IMR-90 (cell line): ENCODE measurements at regions not wholly inside any gene's neighbourhood (a gene's known extent, or its start where the extent isn't known, plus 50 kb on each side); places are given as distances from the start of the nearest gene placed in this dataset.

Experiments used
- ATAC-seq: fragments of 200-7000 bp; cut with Tn5 transposase; 2 replicates; pipeline ENCODE4 v1.9.1; 2020; ENCODE audit warnings: low read depth, mild to moderate bottlenecking, moderate library complexity
- BruUV-seq: library from RNA; stranded (reverse); fragments of 400-500 nt; replicated peaks from 2 replicates; lab custom pipeline; 2021; lab: Mats Ljungman, UMichigan
- CTCF ChIA-PET: fragments of 300-600 bp; formaldehyde crosslinking; extraction: SDS; loops from one replicate; lab custom pipeline; 2021; ENCODE audit warnings: antibody characterized with exemption; lab: Yijun Ruan, JAX
- POLR2A ChIA-PET: fragments of 300-600 bp; sonication (Branson Sonifier 250); formaldehyde crosslinking; loops from one replicate; lab custom pipeline; 2022; ENCODE audit warnings: antibody characterized with exemption; ENCODE audit not compliant: unreplicated experiment; lab: Charles Lee
- DNase-seq: peaks from one replicate; pipeline ENCODE4 v3.0.0; 2013
- H2AFZ ChIP-seq: replicated peaks from 2 replicates; pipeline ENCODE3; 2013; ENCODE audit warnings: low read length, mild to moderate bottlenecking; ENCODE audit not compliant: poor library complexity
- H2AK5ac ChIP-seq: 2 replicates; pipeline ENCODE4 v1.6.1; 2013; ENCODE audit warnings: low read depth, low read length, inconsistent platforms
- H2AK9ac ChIP-seq: replicated peaks from 2 replicates; pipeline ENCODE3; 2013; ENCODE audit warnings: mild to moderate bottlenecking, low read depth, low read length, moderate library complexity; ENCODE audit not compliant: poor library complexity
- H2BK120ac ChIP-seq: 2 replicates; pipeline ENCODE4 v1.6.1; 2013; ENCODE audit warnings: low read depth, low read length, inconsistent platforms
- H2BK15ac ChIP-seq: 3 replicates; pipeline ENCODE4 v1.6.1; 2013; ENCODE audit warnings: low read depth, low read length, inconsistent platforms
- H2BK20ac ChIP-seq: 2 replicates; pipeline ENCODE4 v1.6.1; 2013; ENCODE audit warnings: low read depth, mild to moderate bottlenecking, inconsistent platforms, low read length, moderate library complexity
- H2BK5ac ChIP-seq: 2 replicates; pipeline ENCODE4 v1.6.1; 2013; ENCODE audit warnings: mild to moderate bottlenecking, low read depth, low read length, inconsistent platforms; ENCODE audit not compliant: poor library complexity, severe bottlenecking
- H3K14ac ChIP-seq: replicated peaks from 2 replicates; pipeline ENCODE4 v1.6.1; 2013; ENCODE audit warnings: low read depth, low read length, inconsistent platforms
- H3K18ac ChIP-seq: 2 replicates; pipeline ENCODE4 v1.6.1; 2013; ENCODE audit warnings: low read depth, low read length, control low read depth
- H3K23ac ChIP-seq: 2 replicates; pipeline ENCODE4 v1.6.1; 2013; ENCODE audit warnings: low read depth, low read length, inconsistent platforms
- H3K27ac ChIP-seq: 2 replicates; pipeline ENCODE4 v1.5.1; 2013; ENCODE audit warnings: mild to moderate bottlenecking, control low read depth, low read length; ENCODE audit not compliant: insufficient read depth
- H3K27me3 ChIP-seq: 2 replicates; pipeline ENCODE4 v1.6.1; 2013; ENCODE audit warnings: low read length; ENCODE audit not compliant: control insufficient read depth, insufficient read depth
- H3K36me3 ChIP-seq: 2 replicates; pipeline ENCODE4 v1.6.1; 2013; ENCODE audit warnings: low read length, mixed read lengths; ENCODE audit not compliant: control insufficient read depth, insufficient read depth
- H3K4ac ChIP-seq: 2 replicates; pipeline ENCODE4 v1.6.1; 2013; ENCODE audit warnings: low read depth, low read length, inconsistent platforms
- H3K4me1 ChIP-seq: 2 replicates; pipeline ENCODE4 v1.6.1; 2013; ENCODE audit warnings: low read length, mixed read lengths; ENCODE audit not compliant: control insufficient read depth, insufficient read depth
- H3K4me2 ChIP-seq: 2 replicates; pipeline ENCODE4 v1.6.1; 2013; ENCODE audit warnings: low read depth, mild to moderate bottlenecking, control low read depth, low read length, moderate library complexity
- H3K4me3 ChIP-seq: 2 replicates; pipeline ENCODE4 v1.5.1; 2013; ENCODE audit warnings: low read depth, mild to moderate bottlenecking, control low read depth, low read length, moderate library complexity; ENCODE audit not compliant: insufficient read depth
- H3K56ac ChIP-seq: 2 replicates; pipeline ENCODE4 v1.6.1; 2013; ENCODE audit warnings: low read length, inconsistent platforms; ENCODE audit not compliant: insufficient read depth; ENCODE audit errors: extremely low read depth
- H3K79me1 ChIP-seq, 2 experiments: 2 replicates each; pipeline ENCODE4 v1.6.1; 2013; ENCODE audit warnings: low read length in 2 of 2, inconsistent platforms in 1 of 2, low read depth in 1 of 2
- H3K9ac ChIP-seq: 2 replicates; pipeline ENCODE4 v1.6.1; 2013; ENCODE audit warnings: low read depth, low read length, control low read depth
- H3K9me1 ChIP-seq: 2 replicates; pipeline ENCODE4 v1.6.1; 2013; ENCODE audit warnings: low read length, inconsistent platforms; ENCODE audit not compliant: insufficient read depth
- H3K9me3 ChIP-seq: 2 replicates; pipeline ENCODE4 v1.6.1; 2013; ENCODE audit warnings: low read length; ENCODE audit not compliant: control insufficient read depth, insufficient read depth
- H4K20me1 ChIP-seq: 2 replicates; pipeline ENCODE4 v1.6.1; 2013; ENCODE audit warnings: low read length, inconsistent platforms; ENCODE audit not compliant: insufficient read depth
- H4K5ac ChIP-seq: 2 replicates; pipeline ENCODE4 v1.6.1; 2013; ENCODE audit warnings: mild to moderate bottlenecking, low read depth, low read length, control low read depth
- H4K8ac ChIP-seq, 2 experiments: 2 replicates each; pipeline ENCODE4 v1.6.1; 2013; ENCODE audit warnings: low read depth in 2 of 2, low read length in 2 of 2, control low read depth in 1 of 2, inconsistent platforms in 1 of 2
- H4K91ac ChIP-seq: 2 replicates; pipeline ENCODE4 v1.6.1; 2013; ENCODE audit warnings: low read depth, low read length, inconsistent platforms; ENCODE audit not compliant: insufficient read depth
- CEBPB ChIP-seq: IDR thresholded peaks from 2 replicates; pipeline ENCODE4 v1.6.1; 2012; ENCODE audit warnings: low read depth, low read length, improper control_type of control experiment
- CTCF ChIP-seq: conservative IDR thresholded peaks from 2 replicates; pipeline ENCODE4 v1.5.1; 2012; ENCODE audit warnings: mild to moderate bottlenecking, low read depth, low read length, improper control_type of control experiment
- MAZ ChIP-seq: IDR thresholded peaks from 2 replicates; pipeline ENCODE4 v1.6.1; 2012; ENCODE audit warnings: low read depth, mild to moderate bottlenecking, low read length, improper control_type of control experiment, moderate library complexity, borderline replicate concordance
- MXI1 ChIP-seq: IDR thresholded peaks from 2 replicates; pipeline ENCODE4 v1.6.1; 2012; ENCODE audit warnings: low read depth, mild to moderate bottlenecking, low read length, moderate library complexity, borderline replicate concordance
- NFE2L2 ChIP-seq: fragments of 150-350 bp; IDR thresholded peaks from 2 replicates; pipeline ENCODE4 v1.6.1; 2016; ENCODE audit warnings: low read depth, mild to moderate bottlenecking, low read length
- RAD21 ChIP-seq: IDR thresholded peaks from 2 replicates; pipeline ENCODE4 v1.6.1; 2012; ENCODE audit warnings: low read length, improper control_type of control experiment
- USF2 ChIP-seq: fragments of 150-350 bp; IDR thresholded peaks from 2 replicates; pipeline ENCODE4 v1.6.1; 2017; ENCODE audit warnings: mild to moderate bottlenecking, antibody characterized with exemption, low read length, low read depth
- WGBS, 2 experiments: methylation state at CpG; one replicate each; pipeline versions ENCODE4 v1.1.5 to v1.1.7; 2013; ENCODE audit warnings: missing lambda C conversion rate in 2 of 2; ENCODE audit not compliant: insufficient read length in 1 of 2; ENCODE audit errors: extremely low coverage in 2 of 2; 5-methylcytosine and 5-hydroxymethylcytosine counted together
- dilution Hi-C: fragments of 300-500 bp; cut with HindIII; formaldehyde crosslinking; loops from one replicate; pipeline ENCODE4 v1.14.3; 2018; ENCODE audit warnings: low sequenced_read_pairs; ENCODE audit not compliant: unreplicated experiment
- in situ Hi-C: fragments of 300-500 bp; cut with MboI; formaldehyde crosslinking; loops from 3 replicates; pipeline ENCODE4 v1.14.3; 2019; ENCODE audit warnings: low sequenced_read_pairs, inconsistent platforms, mixed read lengths
- intact Hi-C: fragments of 100-400 bp; cut with micrococcal nuclease; formaldehyde crosslinking; loops from 2 replicates; pipeline ENCODE4 v1.10.0; 2022

GRCh38 chr3:118011910-118012309 is 1022.7 kb downstream of the IGSF11 start:
- dilution Hi-C loops, result no loop called here
- Histone ChIP-seq H2AK5ac (no peak overlapping the region), H2AFZ (no peak overlapping the region), H4K20me1 (no peaks in the 10 kb centered on the region), H3K79me1 (no peaks in the 10 kb centered on the region), H3K36me3 (no peaks in the 10 kb centered on the region), H2AK9ac (no peak overlapping the region), H3K9me1 (no peaks in the 10 kb centered on the region), H3K23ac (no peak overlapping the region), H3K27ac (no peak overlapping the region), H3K14ac (no peak overlapping the region), H3K4ac (no peak overlapping the region), H3K9ac (no peak overlapping the region), H3K4me1 (no peaks in the 10 kb centered on the region), H3K4me2 (no peak overlapping the region), H2BK120ac (no peak overlapping the region), H3K18ac (no peak overlapping the region), H4K91ac (no peak overlapping the region), H2BK15ac (no peak overlapping the region), H4K5ac (no peak overlapping the region), H3K56ac (no peak overlapping the region), H2BK5ac (no peak overlapping the region), H2BK20ac (no peak overlapping the region), H4K8ac (no peak overlapping the region), H3K9me3 (no peaks in the 10 kb centered on the region), H3K27me3 (no peaks in the 10 kb centered on the region), H3K4me3 (no peak overlapping the region)
- intact Hi-C loops, result no loop called here
- CTCF ChIA-PET, result interaction anchor here (0.6 kb wide), 1 partner anchor 1083 kb away, joined by 4 read pairs; no protein-coding TSS in a partner anchor
- no peak for ATAC-seq
- POLR2A ChIA-PET, result no interaction called here
- no TSS peak for BruUV-seq
- 43% methylated on average over 2 of the region's 3 CpGs; no CpG with 5 or more reads in 1 of the 2 experiments for WGBS, 2 experiments
- in situ Hi-C loops, result no loop called here
- TF ChIP-seq MAZ (no peak), MXI1 (no peak), RAD21 (no peak), CEBPB (no peak), USF2 (no peak), NFE2L2 (no peak), CTCF (no peak)
- no peak for DNase-seq
